Lung (tissue), 11 donors: ENCODE measurements at regions not wholly inside any gene's neighbourhood (a gene's known extent, or its start where the extent isn't known, plus 50 kb on each side); places are given as distances from the start of the nearest gene placed in this dataset.

Experiments used
- ATAC-seq: fragments of 200-7000 bp; cut with Tn5 transposase; one replicate; pipeline ENCODE4 v1.9.1; 2020; ENCODE audit warnings: moderate number of reproducible peaks; ENCODE audit not compliant: insufficient read depth, low FRiP score
- DNase-seq, 3 donors: peaks; one replicate each; pipeline ENCODE4 v3.0.0-alpha.2; 2013 to 2017
- H3K27ac ChIP-seq, 2 donors: one replicate each; pipeline ENCODE4 v1.5.1; 2013; ENCODE audit warnings: mild to moderate bottlenecking in 2 of 2, moderate library complexity in 2 of 2, control low read depth in 1 of 2, inconsistent platforms in 1 of 2, low read depth in 1 of 2, low read length in 1 of 2
- H3K27me3 ChIP-seq, 3 donors: one replicate each; pipeline ENCODE4 v1.5.1; 2013; ENCODE audit warnings: low read length in 2 of 3; ENCODE audit not compliant: control insufficient read depth in 3 of 3, insufficient read depth in 3 of 3
- H3K36me3 ChIP-seq, 4 donors: one replicate each; pipeline ENCODE4 v1.5.1; 2013; ENCODE audit warnings: low read length in 4 of 4, mild to moderate bottlenecking in 1 of 4, moderate library complexity in 1 of 4; ENCODE audit not compliant: control insufficient read depth in 4 of 4, insufficient read depth in 4 of 4
- H3K4me1 ChIP-seq, 5 donors: one replicate each; pipeline ENCODE4 v1.5.1; 2013; ENCODE audit warnings: low read length in 5 of 5, mild to moderate bottlenecking in 2 of 5, moderate library complexity in 1 of 5; ENCODE audit not compliant: control insufficient read depth in 5 of 5, insufficient read depth in 5 of 5
- H3K4me3 ChIP-seq: one replicate; pipeline ENCODE4 v1.5.1; 2013; ENCODE audit warnings: mild to moderate bottlenecking, control low read depth, moderate library complexity
- H3K9ac ChIP-seq, 2 donors: one replicate each; pipeline ENCODE4 v1.5.1; 2013; ENCODE audit warnings: low read length in 2 of 2, control low read depth in 1 of 2; ENCODE audit not compliant: insufficient read depth in 1 of 2
- H3K9me3 ChIP-seq, 4 donors: one replicate each; pipeline ENCODE4 v1.5.1; 2013; ENCODE audit warnings: low read length in 3 of 4, mild to moderate bottlenecking in 1 of 4, moderate library complexity in 1 of 4; ENCODE audit not compliant: control insufficient read depth in 4 of 4, insufficient read depth in 3 of 4
- WGBS, 2 donors: extraction: QIAGEN DNeasy Blood & Tissue Kit; methylation state at CpG; one replicate each; pipeline ENCODE4 v1.1.7; 2013; 5-methylcytosine and 5-hydroxymethylcytosine counted together
- TF ChIP-seq, protein P1 (sequence below): IDR thresholded peaks from 2 replicates; pipeline ENCODE4 v1.5.1; 2012; ENCODE audit warnings: mild to moderate bottlenecking; ENCODE audit errors: control extremely low read depth, extremely low read depth
- donor health status: control.
- donor health status: control.
- donor health status: Bipolar disorder and iron deficiency.
- donor health status: healthy.
- donor health status: DM: yes; HTN: yes; CAD: no.

DNA sequence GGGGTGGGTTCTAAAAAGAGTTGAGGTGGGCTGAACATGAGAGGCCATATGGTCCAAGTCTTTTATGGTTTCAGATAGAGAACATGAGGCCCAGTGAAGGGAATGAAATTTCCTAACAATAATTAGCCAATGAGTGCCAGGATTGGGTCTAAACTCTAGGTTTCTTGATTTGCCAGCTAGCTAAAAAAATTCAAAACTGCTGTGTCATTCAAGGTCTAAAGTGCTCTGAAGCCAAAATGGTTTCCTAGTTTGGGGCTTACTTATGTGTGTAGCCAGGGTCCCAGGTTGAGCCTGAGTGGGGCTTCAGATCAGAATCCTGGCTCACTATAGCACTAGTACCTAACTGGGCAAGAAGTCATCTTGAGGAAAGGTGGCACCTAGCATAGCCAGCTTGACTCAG, 55.3 kb upstream of the SYN2 start:
- Histone ChIP-seq H3K36me3 (no peaks in the 10 kb centered on the region), H3K27me3 (no peaks in the 10 kb centered on the region), H3K9me3 (peaks cover 0 to 2% (median 0%) of the 10 kb centered on the region in 4 donors), H3K27ac (no peak overlapping the region), H3K9ac (no peak overlapping the region), H3K4me1 (no peaks in the 10 kb centered on the region), H3K4me3 (no peak overlapping the region)
- TF ChIP-seq, protein P1, sequence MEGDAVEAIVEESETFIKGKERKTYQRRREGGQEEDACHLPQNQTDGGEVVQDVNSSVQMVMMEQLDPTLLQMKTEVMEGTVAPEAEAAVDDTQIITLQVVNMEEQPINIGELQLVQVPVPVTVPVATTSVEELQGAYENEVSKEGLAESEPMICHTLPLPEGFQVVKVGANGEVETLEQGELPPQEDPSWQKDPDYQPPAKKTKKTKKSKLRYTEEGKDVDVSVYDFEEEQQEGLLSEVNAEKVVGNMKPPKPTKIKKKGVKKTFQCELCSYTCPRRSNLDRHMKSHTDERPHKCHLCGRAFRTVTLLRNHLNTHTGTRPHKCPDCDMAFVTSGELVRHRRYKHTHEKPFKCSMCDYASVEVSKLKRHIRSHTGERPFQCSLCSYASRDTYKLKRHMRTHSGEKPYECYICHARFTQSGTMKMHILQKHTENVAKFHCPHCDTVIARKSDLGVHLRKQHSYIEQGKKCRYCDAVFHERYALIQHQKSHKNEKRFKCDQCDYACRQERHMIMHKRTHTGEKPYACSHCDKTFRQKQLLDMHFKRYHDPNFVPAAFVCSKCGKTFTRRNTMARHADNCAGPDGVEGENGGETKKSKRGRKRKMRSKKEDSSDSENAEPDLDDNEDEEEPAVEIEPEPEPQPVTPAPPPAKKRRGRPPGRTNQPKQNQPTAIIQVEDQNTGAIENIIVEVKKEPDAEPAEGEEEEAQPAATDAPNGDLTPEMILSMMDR: no peak
- no peak for ATAC-seq
- no peak for DNase-seq

DNA sequence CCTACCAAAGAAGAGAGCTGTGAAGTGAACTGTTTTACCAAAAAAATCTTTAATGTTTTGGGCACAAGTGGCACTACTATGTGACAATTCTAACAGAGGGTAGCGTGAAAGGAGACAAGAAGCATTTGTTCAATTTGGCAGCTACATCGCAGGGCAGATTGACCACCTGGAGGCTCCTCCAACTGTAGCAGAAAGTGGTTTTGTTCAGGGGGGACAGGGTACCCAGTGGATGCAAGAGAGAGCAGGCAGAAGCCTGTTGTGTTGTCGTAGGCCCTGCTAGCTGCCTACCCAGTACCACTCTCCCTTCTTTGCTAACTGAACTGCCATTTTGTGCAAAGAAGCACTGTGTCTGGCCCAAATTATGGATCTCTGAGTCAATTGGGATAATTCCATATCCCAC, 54.8 kb upstream of the SYN2 start:
- H3K4me3 ChIP-seq: no peak overlapping the region
- DNase-seq (no peak), ATAC-seq (no peak)
- no peak overlapping the region for H3K9ac ChIP-seq
- 91% methylated on average over 3 of the region's 3 CpGs for WGBS, 2 donors
- TF ChIP-seq, protein P1: no peak
- H3K4me1 ChIP-seq: no peaks in the 10 kb centered on the region
- no peak overlapping the region for H3K27ac ChIP-seq
- H3K36me3 ChIP-seq: no peaks in the 10 kb centered on the region
- no peaks in the 10 kb centered on the region for H3K27me3 ChIP-seq
- peaks cover 0 to 2% (median 0%) of the 10 kb centered on the region in 4 donors for H3K9me3 ChIP-seq

DNA sequence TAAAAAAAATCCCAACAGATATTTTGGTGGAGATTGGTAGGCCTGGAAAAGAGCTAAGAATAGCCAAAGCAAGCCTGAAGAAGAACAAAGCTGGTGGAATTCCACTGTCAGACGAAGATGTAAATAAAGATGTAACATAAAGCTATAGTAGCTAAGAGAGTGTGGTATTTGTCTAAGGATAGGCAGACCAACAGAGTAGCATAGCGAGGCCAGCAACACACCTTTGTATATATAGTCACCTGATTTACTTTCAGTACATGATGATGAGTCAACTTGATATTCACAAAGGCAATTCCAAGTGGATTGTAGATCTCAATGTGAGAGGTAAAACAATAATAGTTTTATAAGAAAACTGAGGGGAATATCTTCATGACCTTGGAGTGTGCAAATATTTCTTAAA, 53.6 kb upstream of the SYN2 start:
- Histone ChIP-seq H3K36me3 (no peaks in the 10 kb centered on the region), H3K27me3 (no peaks in the 10 kb centered on the region), H3K27ac (no peak overlapping the region), H3K9me3 (peaks cover 0 to 2% (median 0%) of the 10 kb centered on the region in 4 donors), H3K9ac (no peak overlapping the region), H3K4me3 (no peak overlapping the region), H3K4me1 (no peaks in the 10 kb centered on the region)
- ATAC-seq (no peak), DNase-seq (no peak)
- TF ChIP-seq, protein P1: no peak
- 72 to 82% methylated on average over 2 of the region's 2 CpGs for WGBS, 2 donors

DNA sequence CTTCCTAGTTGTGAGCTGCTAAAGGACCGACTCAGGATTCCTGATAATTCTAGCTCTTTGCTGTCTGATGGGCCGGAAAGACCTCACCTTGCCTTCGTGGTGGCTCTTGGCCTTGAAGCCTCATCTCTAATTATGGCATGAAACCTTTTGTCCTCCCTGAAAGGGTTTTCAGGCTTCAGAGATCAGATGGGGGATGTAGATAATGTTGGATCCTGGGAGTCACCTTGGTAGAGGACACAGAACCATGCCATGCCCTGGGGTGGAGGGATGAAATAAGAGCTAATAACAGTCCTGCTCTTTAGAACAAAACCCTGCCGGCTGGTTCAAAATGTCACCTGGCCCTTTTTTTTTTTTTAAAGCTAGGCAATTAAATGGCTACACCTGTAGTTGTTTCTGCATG, 50.8 kb upstream of the SYN2 start:
- ATAC-seq (no peak), DNase-seq (no peak)
- Histone ChIP-seq H3K4me1 (no peaks in the 10 kb centered on the region), H3K36me3 (no peaks in the 10 kb centered on the region), H3K9me3 (peaks cover 0 to 2% (median 0%) of the 10 kb centered on the region in 4 donors), H3K27ac (no peak overlapping the region), H3K9ac (no peak overlapping the region), H3K4me3 (no peak overlapping the region), H3K27me3 (no peaks in the 10 kb centered on the region)
- WGBS, 2 donors: 79 to 85% methylated on average over 4 of the region's 4 CpGs
- TF ChIP-seq, protein P1: no peak
